HEK293 (cell line): ENCODE measurements at regions not wholly inside any gene's neighbourhood (a gene's known extent, or its start where the extent isn't known, plus 50 kb on each side); places are given as distances from the start of the nearest gene placed in this dataset.

Source experiments
- CTCF ChIA-PET: fragments of 350-600 bp; formaldehyde crosslinking; extraction: SDS; loops from one replicate; lab custom pipeline; 2021; ENCODE audit warnings: antibody characterized with exemption; lab: Yijun Ruan, JAX
- POLR2A ChIA-PET: fragments of 300-600 bp; formaldehyde crosslinking; extraction: SDS; loops from one replicate; lab custom pipeline; 2020; ENCODE audit warnings: antibody characterized with exemption, inconsistent platforms; lab: Yijun Ruan, JAX
- H3K27ac ChIP-seq: fragments of 200-500 bp; sonication (Bioruptor generic); 2 replicates; pipeline ENCODE4 v1.5.1; 2014; ENCODE audit warnings: low read depth, low read length, control low read depth, inconsistent platforms; ENCODE audit errors: extremely low read depth
- H3K36me3 ChIP-seq, 2 experiments: fragments of 200-500 bp in 1 of 2; sonication (Bioruptor generic) in 1 of 2; 1 replicate in 1 of 2; 2 replicates in 1 of 2; pipeline ENCODE4 v1.5.1; 2014 to 2017; ENCODE audit warnings: inconsistent platforms in 2 of 2, low read length in 2 of 2; ENCODE audit not compliant: control insufficient read depth in 2 of 2, insufficient read depth in 1 of 2
- H3K4me1 ChIP-seq: fragments of 200-500 bp; sonication (Bioruptor generic); 2 replicates; pipeline ENCODE4 v1.5.1; 2014; ENCODE audit warnings: mild to moderate bottlenecking, low read length, inconsistent platforms; ENCODE audit not compliant: control insufficient read depth, insufficient read depth
- H3K4me3 ChIP-seq: 2 replicates; pipeline ENCODE4 v1.5.1; 2011; ENCODE audit warnings: low read depth, mild to moderate bottlenecking, control low read depth, low read length, moderate library complexity
- H3K9me3 ChIP-seq: fragments of 200-500 bp; sonication (Bioruptor generic); 2 replicates; pipeline ENCODE4 v1.5.1; 2014; ENCODE audit warnings: low read depth, low read length, inconsistent platforms; ENCODE audit not compliant: control insufficient read depth, insufficient read depth
- KLF7 ChIP-seq: fragments of 450-650 bp; formaldehyde crosslinking; IDR thresholded peaks from 2 replicates; pipeline ENCODE4 v1.5.1; 2016; ENCODE audit warnings: missing biosample characterization, missing genetic modification characterization, borderline replicate concordance
- YY2 ChIP-seq: fragments of 450-650 bp; formaldehyde crosslinking; IDR thresholded peaks from 2 replicates; pipeline ENCODE4 v1.5.1; 2016; ENCODE audit warnings: missing biosample characterization, missing genetic modification characterization
- ZNF146 ChIP-seq: fragments of 450-650 bp; formaldehyde crosslinking; IDR thresholded peaks from 2 replicates; pipeline ENCODE4 v1.5.1; 2016; ENCODE audit warnings: missing biosample characterization, missing genetic modification characterization
- ZNF221 ChIP-seq: fragments of 450-650 bp; formaldehyde crosslinking; IDR thresholded peaks from 2 replicates; pipeline ENCODE4 v1.5.1; 2017; ENCODE audit warnings: missing biosample characterization, missing genetic modification characterization, borderline replicate concordance
- ZNF311 ChIP-seq: fragments of 450-650 bp; formaldehyde crosslinking; IDR thresholded peaks from 2 replicates; pipeline ENCODE4 v1.5.1; 2017; ENCODE audit warnings: missing biosample characterization, missing genetic modification characterization, borderline replicate concordance
- ZNF544 ChIP-seq: fragments of 450-650 bp; formaldehyde crosslinking; IDR thresholded peaks from 2 replicates; pipeline ENCODE4 v1.5.0; 2017; ENCODE audit warnings: missing biosample characterization, missing genetic modification characterization
- ZNF654 ChIP-seq: fragments of 450-650 bp; formaldehyde crosslinking; IDR thresholded peaks from 2 replicates; pipeline ENCODE4 v1.5.1; 2016; ENCODE audit warnings: low read depth, missing biosample characterization, missing genetic modification characterization
- ZNF747 ChIP-seq: fragments of 450-650 bp; formaldehyde crosslinking; IDR thresholded peaks from 2 replicates; pipeline ENCODE4 v1.5.1; 2016; ENCODE audit warnings: missing biosample characterization, missing genetic modification characterization
- ZSCAN16 ChIP-seq: fragments of 450-650 bp; formaldehyde crosslinking; IDR thresholded peaks from 2 replicates; pipeline ENCODE4 v1.5.1; 2016; ENCODE audit warnings: missing biosample characterization, missing genetic modification characterization
- TF ChIP-seq, protein P1 (sequence below): fragments of 450-650 bp; formaldehyde crosslinking; conservative IDR thresholded peaks from 2 replicates; pipeline ENCODE4 v1.5.1; 2016; ENCODE audit warnings: low read depth, missing biosample characterization, missing genetic modification characterization
- TF ChIP-seq, protein P2 (sequence below): fragments of 450-650 bp; formaldehyde crosslinking; IDR thresholded peaks from 2 replicates; pipeline ENCODE4 v1.5.1; 2017; ENCODE audit warnings: missing biosample characterization, missing genetic modification characterization
- TF ChIP-seq, protein P3 (sequence below): fragments of 450-650 bp; formaldehyde crosslinking; optimal IDR thresholded peaks from 2 replicates; pipeline ENCODE3; 2016; ENCODE audit warnings: missing biosample characterization, mild to moderate bottlenecking, missing genetic modification characterization

DNA sequence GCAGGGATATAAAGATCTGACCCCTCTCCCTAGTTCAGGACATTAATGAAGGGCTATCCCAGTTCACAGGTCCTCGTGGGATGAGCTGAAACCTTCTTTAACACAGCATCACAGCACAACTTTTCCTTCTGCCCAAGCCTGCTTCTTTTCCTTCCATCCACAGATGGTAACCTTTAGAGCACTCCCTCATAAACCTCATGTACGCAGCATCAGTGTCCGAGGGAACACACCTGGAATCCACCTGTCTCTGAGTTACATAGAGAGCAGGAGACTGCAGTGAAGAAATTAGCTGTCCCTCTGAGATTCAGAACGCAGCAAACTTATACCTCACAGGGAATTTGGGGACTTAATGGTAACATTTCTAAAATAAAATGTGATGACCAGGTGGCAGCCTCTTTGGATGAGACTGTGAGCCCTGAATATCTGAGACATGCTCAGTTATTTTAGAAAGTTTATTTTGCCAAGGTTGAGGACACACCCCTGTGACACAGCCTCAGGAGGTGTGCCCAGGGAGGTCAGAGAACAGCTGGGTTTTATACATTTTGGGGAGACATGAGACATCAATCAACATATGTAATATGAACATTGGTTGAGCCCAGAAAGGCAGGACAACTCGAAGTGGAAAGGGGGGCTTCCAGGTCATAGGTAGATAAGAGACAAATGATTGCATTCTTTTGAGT lies 73.8 kb upstream of the PACRGL start (continued):
- TF ChIP-seq, protein P1, sequence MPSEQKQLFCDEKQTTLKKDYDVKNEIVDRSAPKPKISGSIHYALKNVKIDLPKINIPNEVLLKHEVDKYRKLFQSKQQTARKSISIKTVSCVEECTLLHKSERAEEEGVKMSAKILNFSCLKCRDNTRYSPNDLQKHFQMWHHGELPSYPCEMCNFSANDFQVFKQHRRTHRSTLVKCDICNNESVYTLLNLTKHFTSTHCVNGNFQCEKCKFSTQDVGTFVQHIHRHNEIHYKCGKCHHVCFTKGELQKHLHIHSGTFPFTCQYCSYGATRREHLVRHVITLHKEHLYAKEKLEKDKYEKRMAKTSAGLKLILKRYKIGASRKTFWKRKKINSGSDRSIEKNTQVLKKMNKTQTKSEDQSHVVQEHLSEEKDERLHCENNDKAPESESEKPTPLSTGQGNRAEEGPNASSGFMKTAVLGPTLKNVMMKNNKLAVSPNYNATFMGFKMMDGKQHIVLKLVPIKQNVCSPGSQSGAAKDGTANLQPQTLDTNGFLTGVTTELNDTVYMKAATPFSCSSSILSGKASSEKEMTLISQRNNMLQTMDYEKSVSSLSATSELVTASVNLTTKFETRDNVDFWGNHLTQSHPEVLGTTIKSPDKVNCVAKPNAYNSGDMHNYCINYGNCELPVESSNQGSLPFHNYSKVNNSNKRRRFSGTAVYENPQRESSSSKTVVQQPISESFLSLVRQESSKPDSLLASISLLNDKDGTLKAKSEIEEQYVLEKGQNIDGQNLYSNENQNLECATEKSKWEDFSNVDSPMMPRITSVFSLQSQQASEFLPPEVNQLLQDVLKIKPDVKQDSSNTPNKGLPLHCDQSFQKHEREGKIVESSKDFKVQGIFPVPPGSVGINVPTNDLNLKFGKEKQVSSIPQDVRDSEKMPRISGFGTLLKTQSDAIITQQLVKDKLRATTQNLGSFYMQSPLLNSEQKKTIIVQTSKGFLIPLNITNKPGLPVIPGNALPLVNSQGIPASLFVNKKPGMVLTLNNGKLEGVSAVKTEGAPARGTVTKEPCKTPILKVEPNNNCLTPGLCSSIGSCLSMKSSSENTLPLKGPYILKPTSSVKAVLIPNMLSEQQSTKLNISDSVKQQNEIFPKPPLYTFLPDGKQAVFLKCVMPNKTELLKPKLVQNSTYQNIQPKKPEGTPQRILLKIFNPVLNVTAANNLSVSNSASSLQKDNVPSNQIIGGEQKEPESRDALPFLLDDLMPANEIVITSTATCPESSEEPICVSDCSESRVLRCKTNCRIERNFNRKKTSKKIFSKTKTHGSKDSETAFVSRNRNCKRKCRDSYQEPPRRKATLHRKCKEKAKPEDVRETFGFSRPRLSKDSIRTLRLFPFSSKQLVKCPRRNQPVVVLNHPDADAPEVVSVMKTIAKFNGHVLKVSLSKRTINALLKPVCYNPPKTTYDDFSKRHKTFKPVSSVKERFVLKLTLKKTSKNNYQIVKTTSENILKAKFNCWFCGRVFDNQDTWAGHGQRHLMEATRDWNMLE (tag by site-specific recombination): no peak

DNA sequence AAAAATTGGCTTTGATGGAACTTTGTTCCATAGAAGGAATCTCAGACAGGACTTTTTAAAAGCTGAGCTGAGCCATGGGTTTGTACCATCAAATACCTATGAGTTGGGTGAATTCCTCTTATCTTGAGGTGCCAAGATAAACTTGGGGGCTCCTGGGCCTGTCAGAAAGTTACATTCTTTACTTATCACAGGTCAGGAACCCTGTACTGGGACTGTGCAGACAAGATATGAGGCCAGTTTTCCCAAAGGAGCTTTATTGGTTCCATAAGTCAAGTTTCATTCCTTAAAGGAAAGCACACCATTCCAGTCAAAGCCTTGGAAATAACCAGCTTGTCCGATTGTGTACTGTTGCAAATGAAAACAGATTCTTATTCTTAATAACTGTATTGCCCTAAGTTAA lies 72.4 kb upstream of the PACRGL start:
- Histone ChIP-seq H3K9me3 (no peaks in the 10 kb centered on the region), H3K27ac (no peak overlapping the region), H3K36me3 (no peaks in the 10 kb centered on the region), H3K4me1 (no peaks in the 10 kb centered on the region), H3K4me3 (no peak overlapping the region)
- POLR2A ChIA-PET: no interaction called here
- CTCF ChIA-PET: no interaction called here
- TF ChIP-seq ZSCAN16 (tag by site-specific recombination) (no peak), ZNF747 (no peak), YY2 (no peak), ZNF544 (tag by site-specific recombination) (no peak), ZNF146 (no peak), ZNF221 (tag by site-specific recombination) (no peak), ZNF654 (no peak), ZNF311 (tag by site-specific recombination) (no peak), KLF7 (tag by site-specific recombination) (no peak)

DNA sequence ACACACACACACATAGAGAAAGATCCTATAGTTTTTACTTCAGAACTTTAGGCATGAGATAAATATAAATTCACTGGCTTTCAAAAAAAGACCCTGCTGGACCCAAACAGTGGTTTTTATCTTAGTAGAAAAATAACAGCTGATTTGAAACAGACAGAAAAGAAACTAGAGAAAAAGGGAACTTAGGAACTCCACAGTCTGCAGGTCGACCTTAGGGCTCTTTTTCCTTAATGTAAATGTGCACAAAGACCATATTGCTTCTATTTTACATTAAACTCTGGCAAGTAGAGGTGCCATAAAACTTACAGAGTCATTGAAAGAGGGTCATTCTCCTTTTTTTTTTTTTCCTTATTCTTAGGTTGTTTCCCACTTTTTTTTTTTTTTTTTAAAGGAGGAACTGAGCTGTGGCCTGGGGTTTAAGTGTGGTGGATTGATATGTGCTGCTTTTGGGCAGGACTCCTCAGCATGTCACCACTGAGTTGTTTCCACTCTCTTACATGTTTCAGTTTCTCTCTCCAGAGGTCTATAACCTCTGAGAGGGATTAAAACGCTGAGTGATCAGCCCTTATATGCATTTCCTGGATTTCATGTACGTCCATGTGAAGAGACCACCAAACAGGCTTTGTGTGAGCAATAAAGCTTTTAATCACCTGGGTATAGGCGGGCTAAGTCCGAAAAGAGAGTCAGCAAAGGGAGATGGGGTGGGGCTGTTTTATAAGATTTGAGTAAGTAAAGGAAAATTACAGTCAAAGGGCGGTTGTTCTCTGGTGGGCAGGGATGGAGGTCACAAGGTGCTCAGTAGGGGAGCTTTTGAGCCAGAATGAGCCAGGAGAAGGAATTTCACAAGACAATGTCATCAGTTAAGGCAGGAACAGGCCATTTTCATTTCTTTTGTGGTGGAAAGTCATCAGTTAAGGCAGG lies 70.8 kb upstream of the PACRGL start:
- CTCF ChIA-PET: interaction anchor here (0.6 kb wide), 1 partner anchor 11 kb away, joined by 3 read pairs; no protein-coding TSS in a partner anchor
- no peaks in the 10 kb centered on the region for H3K36me3 ChIP-seq
- H3K27ac ChIP-seq: no peak overlapping the region
- TF ChIP-seq, protein P2, sequence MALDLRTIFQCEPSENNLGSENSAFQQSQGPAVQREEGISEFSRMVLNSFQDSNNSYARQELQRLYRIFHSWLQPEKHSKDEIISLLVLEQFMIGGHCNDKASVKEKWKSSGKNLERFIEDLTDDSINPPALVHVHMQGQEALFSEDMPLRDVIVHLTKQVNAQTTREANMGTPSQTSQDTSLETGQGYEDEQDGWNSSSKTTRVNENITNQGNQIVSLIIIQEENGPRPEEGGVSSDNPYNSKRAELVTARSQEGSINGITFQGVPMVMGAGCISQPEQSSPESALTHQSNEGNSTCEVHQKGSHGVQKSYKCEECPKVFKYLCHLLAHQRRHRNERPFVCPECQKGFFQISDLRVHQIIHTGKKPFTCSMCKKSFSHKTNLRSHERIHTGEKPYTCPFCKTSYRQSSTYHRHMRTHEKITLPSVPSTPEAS (tag by site-specific recombination): peak; percentile 27; the same call in 1 of the 2 replicates
- TF ChIP-seq, protein P3, sequence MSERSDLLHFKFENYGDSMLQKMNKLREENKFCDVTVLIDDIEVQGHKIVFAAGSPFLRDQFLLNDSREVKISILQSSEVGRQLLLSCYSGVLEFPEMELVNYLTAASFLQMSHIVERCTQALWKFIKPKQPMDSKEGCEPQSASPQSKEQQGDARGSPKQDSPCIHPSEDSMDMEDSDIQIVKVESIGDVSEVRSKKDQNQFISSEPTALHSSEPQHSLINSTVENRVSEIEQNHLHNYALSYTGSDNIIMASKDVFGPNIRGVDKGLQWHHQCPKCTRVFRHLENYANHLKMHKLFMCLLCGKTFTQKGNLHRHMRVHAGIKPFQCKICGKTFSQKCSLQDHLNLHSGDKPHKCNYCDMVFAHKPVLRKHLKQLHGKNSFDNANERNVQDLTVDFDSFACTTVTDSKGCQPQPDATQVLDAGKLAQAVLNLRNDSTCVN (tag by site-specific recombination): no peak
- TF ChIP-seq, all 188 proteins: peak for 1
- Histone ChIP-seq H3K4me1 (no peaks in the 10 kb centered on the region), H3K4me3 (no peak overlapping the region), H3K9me3 (no peaks in the 10 kb centered on the region)
- POLR2A ChIA-PET: no interaction called here
